MM.1S (cell line): ENCODE measurements at regions not wholly inside any gene's neighbourhood (a gene's known extent, or its start where the extent isn't known, plus 50 kb on each side); places are given as distances from the start of the nearest gene placed in this dataset.

Experiments
- DNase-seq: peaks from one replicate; pipeline ENCODE4 v3.0.0-alpha.2; 2015
- H2AFZ ChIP-seq: fragments of 300-600 bp; sonication (generic); 2 replicates; pipeline ENCODE4 v1.6.0; 2016; ENCODE audit warnings: antibody characterized with exemption, low read length
- H3F3A ChIP-seq: fragments of 300-600 bp; sonication (generic); 2 replicates; pipeline ENCODE4 v1.6.1; 2016; ENCODE audit warnings: mild to moderate bottlenecking, antibody characterized with exemption, low read length, moderate library complexity, mixed read lengths; ENCODE audit not compliant: insufficient read depth
- H3K27ac ChIP-seq: fragments of 300-600 bp; sonication (generic); 2 replicates; pipeline ENCODE4 v1.5.1; 2016; ENCODE audit warnings: mild to moderate bottlenecking, low read length
- H3K27me3 ChIP-seq: fragments of 300-600 bp; sonication (generic); replicated peaks from 2 replicates; pipeline ENCODE4 v1.6.0; 2016; ENCODE audit warnings: low read length; ENCODE audit not compliant: insufficient read depth
- H3K36me3 ChIP-seq: fragments of 300-600 bp; sonication (generic); replicated peaks from 2 replicates; pipeline ENCODE4 v1.6.1; 2016; ENCODE audit warnings: mild to moderate bottlenecking, low read length, mixed read lengths; ENCODE audit not compliant: insufficient read depth
- H3K4me1 ChIP-seq: fragments of 300-600 bp; sonication (generic); 2 replicates; pipeline ENCODE4 v1.6.1; 2016; ENCODE audit warnings: low read length, mixed read lengths
- H3K4me2 ChIP-seq: fragments of 300-600 bp; sonication (generic); 2 replicates; pipeline ENCODE4 v1.6.0; 2016; ENCODE audit warnings: low read depth, low read length
- H3K4me3 ChIP-seq: fragments of 300-600 bp; sonication (generic); 2 replicates; pipeline ENCODE4 v1.5.1; 2016; ENCODE audit warnings: low read length, mixed read lengths
- H3K79me2 ChIP-seq: fragments of 300-600 bp; sonication (generic); 2 replicates; pipeline ENCODE4 v1.6.1; 2016; ENCODE audit warnings: mixed run types, low read length, mixed read lengths
- H3K9ac ChIP-seq: fragments of 300-600 bp; sonication (generic); 2 replicates; pipeline ENCODE4 v1.6.1; 2016; ENCODE audit warnings: low read length, mixed read lengths
- H3K9me2 ChIP-seq: fragments of 300-600 bp; sonication (generic); replicated peaks from 2 replicates; pipeline ENCODE4 v1.6.1; 2016; ENCODE audit warnings: mild to moderate bottlenecking, low read length, mixed read lengths; ENCODE audit not compliant: insufficient read depth
- H3K9me3 ChIP-seq: fragments of 300-600 bp; sonication (generic); replicated peaks from 2 replicates; pipeline ENCODE4 v1.6.1; 2016; ENCODE audit warnings: mild to moderate bottlenecking, low read length, mixed read lengths; ENCODE audit not compliant: insufficient read depth
- H4K20me1 ChIP-seq: fragments of 300-600 bp; sonication (generic); 2 replicates; pipeline ENCODE4 v1.6.1; 2016; ENCODE audit warnings: mild to moderate bottlenecking, low read length, moderate library complexity, mixed read lengths; ENCODE audit not compliant: insufficient read depth
- CTCF ChIP-seq: fragments of 300-600 bp; sonication (generic); IDR thresholded peaks from 2 replicates; pipeline ENCODE4 v1.5.1; 2016; ENCODE audit warnings: antibody characterized with exemption, low read length, mixed read lengths
- EZH2 ChIP-seq: fragments of 300-600 bp; sonication (generic); optimal IDR thresholded peaks from 2 replicates; pipeline ENCODE3; 2017; ENCODE audit warnings: low read depth, mild to moderate bottlenecking, antibody characterized with exemption, low read length, mixed read lengths
- EZH2phosphoT487 ChIP-seq: fragments of 300-600 bp; sonication (generic); IDR thresholded peaks from 2 replicates; pipeline ENCODE4 v1.6.1; 2018; ENCODE audit warnings: antibody characterized with exemption, low read length

- no peak overlapping the region for H3K9ac ChIP-seq
- H4K20me1 ChIP-seq: no peaks in the 10 kb centered on the region
- no peaks in the 10 kb centered on the region for H3F3A ChIP-seq
- no peak overlapping the region for H3K27ac ChIP-seq
- no peaks in the 10 kb centered on the region for H3K79me2 ChIP-seq
- no peaks in the 10 kb centered on the region for H3K36me3 ChIP-seq
- no peaks in the 10 kb centered on the region for H3K9me2 ChIP-seq
- H3K4me1 ChIP-seq: no peaks in the 10 kb centered on the region
- H2AFZ ChIP-seq: no peak overlapping the region
- no peaks in the 10 kb centered on the region for H3K9me3 ChIP-seq
- no peaks in the 10 kb centered on the region for H3K27me3 ChIP-seq
- no peak overlapping the region for H3K4me3 ChIP-seq
- no peak overlapping the region for H3K4me2 ChIP-seq
- no peak for DNase-seq
- no peak for TF ChIP-seq EZH2phosphoT487
- no peak for TF ChIP-seq CTCF
- TF ChIP-seq EZH2: no peak
These were observed 253.1 kb downstream of the OLFM4 start for GRCh38 chr13:53281677-53282076.

GRCh38 chr13:53285896-53286430, 257.4 kb downstream of the OLFM4 start:
- Histone ChIP-seq H3K79me2 (no peaks in the 10 kb centered on the region), H3K9ac (no peak overlapping the region), H3K9me3 (no peaks in the 10 kb centered on the region), H3K27me3 (no peaks in the 10 kb centered on the region), H4K20me1 (no peaks in the 10 kb centered on the region), H3K36me3 (no peaks in the 10 kb centered on the region), H3F3A (no peaks in the 10 kb centered on the region), H3K4me1 (no peaks in the 10 kb centered on the region), H2AFZ (no peak overlapping the region), H3K9me2 (no peaks in the 10 kb centered on the region), H3K27ac (no peak overlapping the region), H3K4me3 (no peak overlapping the region), H3K4me2 (no peak overlapping the region)
- TF ChIP-seq EZH2 (no peak), CTCF (no peak)
- no peak for DNase-seq

GRCh38 chr13:53298396-53298795, 269.8 kb downstream of the OLFM4 start:
- TF ChIP-seq CTCF (no peak), EZH2 (no peak), EZH2phosphoT487 (no peak)
- H3K36me3 ChIP-seq: no peaks in the 10 kb centered on the region
- H3K9me2 ChIP-seq: no peaks in the 10 kb centered on the region
- H3K9me3 ChIP-seq: no peaks in the 10 kb centered on the region
- H3K4me2 ChIP-seq: no peak overlapping the region
- no peaks in the 10 kb centered on the region for H3K79me2 ChIP-seq
- no peak overlapping the region for H3K4me3 ChIP-seq
- no peak overlapping the region for H3K9ac ChIP-seq
- no peaks in the 10 kb centered on the region for H3F3A ChIP-seq
- no peaks in the 10 kb centered on the region for H3K4me1 ChIP-seq
- DNase-seq: no peak
- no peak overlapping the region for H2AFZ ChIP-seq
- H3K27me3 ChIP-seq: no peaks in the 10 kb centered on the region
- no peak overlapping the region for H3K27ac ChIP-seq
- no peaks in the 10 kb centered on the region for H4K20me1 ChIP-seq
